NCI-H2029 (cell line): ENCODE measurements at regions not wholly inside any gene's neighbourhood (a gene's known extent, or its start where the extent isn't known, plus 50 kb on each side); places are given as distances from the start of the nearest gene placed in this dataset.
"Not testable (repeated sequence)": the region's sequence is repeated elsewhere in the genome, so short reads cannot be mapped to it uniquely, and the experiment has no call there.

Experiments used
- DNase-seq: peaks from one replicate; lab custom pipeline; 2025; lab: John Stamatoyannopoulos, UW

- DNase-seq: no peak
Measured at GRCh38 chr3:25151903-25152295, 276.2 kb upstream of the RARB start.

- DNase-seq: no peak
Measured at GRCh38 chr3:25153136-25153535, 274.9 kb upstream of the RARB start.

GRCh38 chr3:25153561-25153960 lies 274.5 kb upstream of the RARB start:
- no peak for DNase-seq

GRCh38 chr3:25155652-25156471 lies 272.2 kb upstream of the RARB start:
- DNase-seq: no peak

- no peak for DNase-seq
Measured at GRCh38 chr3:25156626-25157025, 271.4 kb upstream of the RARB start.

- DNase-seq: no peak
Measured at GRCh38 chr3:25165306-25165705, 262.8 kb upstream of the RARB start.

- DNase-seq: no peak
Measured at GRCh38 chr3:25166016-25166415, 262.0 kb upstream of the RARB start.

- DNase-seq: no peak
Measured at GRCh38 chr3:25169151-25169550, 258.9 kb upstream of the RARB start.

- DNase-seq: no peak
Measured at GRCh38 chr3:25170021-25170420, 258.0 kb upstream of the RARB start.

- DNase-seq: no peak
Measured at GRCh38 chr3:25171118-25171807, 256.8 kb upstream of the RARB start.

- no peak for DNase-seq
Measured at GRCh38 chr3:25171897-25172296, 256.2 kb upstream of the RARB start.

- DNase-seq: no peak
Measured at GRCh38 chr3:25173606-25174005, 254.5 kb upstream of the RARB start.

GRCh38 chr3:25174251-25174650 lies 253.8 kb upstream of the RARB start:
- DNase-seq: no peak

- DNase-seq: no peak
Measured at GRCh38 chr3:25177041-25177440, 251.0 kb upstream of the RARB start.

GRCh38 chr3:25178672-25179071 lies 249.4 kb upstream of the RARB start:
- DNase-seq: no peak

GRCh38 chr3:25181096-25181495 lies 247.0 kb upstream of the RARB start:
- no peak for DNase-seq

- no peak for DNase-seq
Measured at GRCh38 chr3:25182794-25183193, 245.3 kb upstream of the RARB start.

GRCh38 chr3:25184641-25185250 lies 243.3 kb upstream of the RARB start:
- DNase-seq: no peak

- no peak for DNase-seq
Measured at GRCh38 chr3:25191673-25192072, 236.4 kb upstream of the RARB start.

GRCh38 chr3:25199567-25199966 lies 228.5 kb upstream of the RARB start:
- not testable (repeated sequence) for DNase-seq

GRCh38 chr3:25212736-25213135 lies 215.3 kb upstream of the RARB start:
- DNase-seq: no peak

- no peak for DNase-seq
Measured at GRCh38 chr3:25214034-25214433, 214.0 kb upstream of the RARB start.

GRCh38 chr3:25218362-25218761 lies 209.7 kb upstream of the RARB start:
- no peak for DNase-seq
